GM21528 (cell line): ENCODE measurements at regions not wholly inside any gene's neighbourhood (a gene's known extent, or its start where the extent isn't known, plus 50 kb on each side); places are given as distances from the start of the nearest gene placed in this dataset.
"Not testable (repeated sequence)": the region's sequence is repeated elsewhere in the genome, so short reads cannot be mapped to it uniquely, and the experiment has no call there.

Experiments
- ATAC-seq: cut with Tn5 transposase; IDR thresholded peaks from one replicate; pipeline ENCODE4 v1.9.1; 2021; ENCODE audit warnings: mild to moderate bottlenecking, moderate library complexity; ENCODE audit not compliant: unreplicated experiment, low FRiP score

- no peak for ATAC-seq
These were observed 106.5 kb upstream of the EGFLAM start for GRCh38 chr5:38151878-38152277.

DNA sequence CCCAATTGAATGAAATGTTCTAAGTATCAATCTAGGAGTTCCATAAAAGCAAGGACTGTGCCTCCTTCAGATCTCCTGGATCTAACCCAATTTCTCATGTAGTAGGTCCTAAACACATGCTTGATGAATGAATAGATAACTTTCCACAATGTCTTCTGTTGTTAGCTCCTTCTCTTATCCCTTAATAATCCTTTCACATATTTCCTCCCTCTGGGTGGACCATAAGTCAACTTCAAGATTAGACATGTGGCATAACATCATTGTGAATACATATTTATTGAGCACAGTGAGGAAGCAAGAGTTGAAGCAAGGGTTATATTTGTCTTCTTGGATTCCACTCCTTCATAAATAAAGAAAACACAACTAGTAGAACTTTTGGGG, 108.6 kb upstream of the EGFLAM start:
- no peak for ATAC-seq

DNA sequence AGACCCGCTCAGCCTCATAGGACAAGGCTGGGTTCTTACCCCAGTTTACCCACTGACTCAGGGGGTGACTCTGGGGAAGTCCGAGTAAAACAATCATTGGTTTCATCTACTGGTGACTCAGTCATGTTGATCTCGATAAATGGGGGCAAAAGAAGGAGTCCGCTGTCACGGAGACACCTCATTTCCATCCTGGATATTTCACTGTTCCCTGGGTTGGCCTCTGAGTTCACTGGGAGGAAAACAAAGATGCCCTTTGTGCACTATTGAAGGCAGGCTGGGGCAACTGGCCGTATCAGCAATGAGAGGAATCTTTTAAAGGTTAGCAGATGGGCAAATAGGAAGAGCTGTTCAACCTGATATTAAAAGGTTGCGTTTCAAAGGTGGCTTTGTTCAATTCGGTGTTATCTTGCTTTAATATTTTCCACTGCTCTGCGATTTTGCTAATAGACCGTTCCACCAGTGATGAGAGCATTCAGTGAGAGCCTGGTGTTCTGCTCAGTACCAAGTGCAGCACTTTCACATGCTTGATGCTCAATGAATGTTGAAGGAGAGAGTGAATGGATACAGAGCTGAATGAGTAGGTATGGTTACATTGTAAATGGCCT, 110.2 kb upstream of the EGFLAM start:
- ATAC-seq, result no peak

GRCh38 chr5:38143384-38143783, 115.0 kb upstream of the EGFLAM start:
- ATAC-seq, result no peak

GRCh38 chr5:38141665-38142064, 116.7 kb upstream of the EGFLAM start:
- ATAC-seq, result no peak

DNA sequence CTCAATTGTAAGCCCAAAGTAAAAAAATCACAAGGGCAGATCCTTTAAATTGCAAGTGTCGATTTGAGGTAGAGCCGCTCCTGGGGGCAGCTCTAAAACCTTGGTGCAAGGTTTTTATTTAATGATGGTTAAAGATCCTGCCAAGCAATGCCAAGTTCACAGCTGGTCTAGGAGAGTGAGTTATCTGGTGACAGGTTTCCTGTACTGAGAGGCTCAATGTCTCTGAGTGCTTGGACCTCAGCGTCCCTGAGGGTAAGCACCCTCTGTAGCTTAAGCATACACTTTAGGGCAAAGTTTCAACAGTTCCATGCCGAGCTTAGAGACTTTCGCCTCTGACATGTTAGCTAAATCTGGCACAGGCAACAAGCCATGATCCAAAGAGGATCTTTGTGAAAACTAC, 119.8 kb upstream of the EGFLAM start:
- no peak for ATAC-seq

- no peak for ATAC-seq
These were observed 122.8 kb upstream of the EGFLAM start for GRCh38 chr5:38135486-38136039.

- ATAC-seq, result no peak
These were observed 123.5 kb upstream of the EGFLAM start for GRCh38 chr5:38134810-38135209.

DNA sequence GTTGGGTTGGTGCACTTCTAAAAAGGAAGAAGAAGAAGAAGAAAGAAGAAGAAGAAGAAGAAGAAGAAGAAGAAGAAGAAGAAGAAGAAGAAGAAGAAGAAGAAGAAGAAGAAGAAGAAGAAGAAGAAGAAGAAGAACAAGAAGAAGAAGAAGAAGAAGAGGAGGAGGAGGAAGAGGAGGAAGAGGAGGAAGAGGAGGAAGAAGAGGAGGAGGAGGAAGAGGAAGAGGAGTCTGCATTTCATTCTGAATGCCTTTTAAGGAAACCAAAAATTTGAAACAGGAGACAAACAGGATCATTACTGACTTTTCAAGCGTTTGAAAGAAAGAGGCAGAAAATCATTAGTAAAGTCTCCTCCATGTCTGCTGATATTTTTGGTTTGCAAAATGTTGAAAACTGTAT, 124.1 kb upstream of the EGFLAM start:
- ATAC-seq, result not testable (repeated sequence)

DNA sequence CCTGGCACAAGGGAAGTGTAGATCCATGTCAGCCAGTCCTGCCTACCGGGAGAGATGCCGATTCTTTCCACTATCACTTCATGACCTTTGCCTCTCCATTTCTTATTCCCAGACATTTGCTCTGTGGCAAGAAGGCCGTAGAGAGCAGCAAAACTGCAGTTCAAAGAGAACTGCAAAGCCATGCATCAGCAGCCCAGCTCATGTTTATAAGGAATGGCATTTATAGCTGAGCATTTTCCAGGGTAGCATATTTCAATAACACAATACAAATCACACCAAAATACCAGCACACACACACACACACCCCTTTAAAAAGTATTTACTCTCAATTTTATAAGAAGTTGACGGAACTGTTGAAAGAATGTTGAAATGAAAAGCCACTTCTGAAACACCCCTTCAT, 126.7 kb upstream of the EGFLAM start:
- no peak for ATAC-seq

DNA sequence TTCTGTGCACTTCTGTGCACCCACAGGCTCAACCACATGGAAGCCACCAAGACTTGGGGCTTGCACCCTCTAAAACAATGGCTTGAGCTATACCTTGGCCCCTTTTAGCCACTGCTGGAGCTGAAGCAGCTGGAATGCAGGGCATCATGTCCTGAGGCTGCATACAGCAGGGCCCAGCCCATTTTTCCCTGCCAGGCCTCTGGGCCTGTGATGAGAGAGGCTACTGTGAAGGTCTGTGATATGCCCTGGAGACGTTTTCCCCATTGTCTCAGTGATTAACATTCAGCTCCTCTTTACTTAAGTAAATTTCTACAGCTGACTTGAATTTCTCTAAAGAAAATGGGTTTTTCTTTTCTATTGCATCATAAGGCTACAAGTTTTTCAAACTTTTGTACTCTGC, 134.0 kb upstream of the EGFLAM start:
- no peak for ATAC-seq

DNA sequence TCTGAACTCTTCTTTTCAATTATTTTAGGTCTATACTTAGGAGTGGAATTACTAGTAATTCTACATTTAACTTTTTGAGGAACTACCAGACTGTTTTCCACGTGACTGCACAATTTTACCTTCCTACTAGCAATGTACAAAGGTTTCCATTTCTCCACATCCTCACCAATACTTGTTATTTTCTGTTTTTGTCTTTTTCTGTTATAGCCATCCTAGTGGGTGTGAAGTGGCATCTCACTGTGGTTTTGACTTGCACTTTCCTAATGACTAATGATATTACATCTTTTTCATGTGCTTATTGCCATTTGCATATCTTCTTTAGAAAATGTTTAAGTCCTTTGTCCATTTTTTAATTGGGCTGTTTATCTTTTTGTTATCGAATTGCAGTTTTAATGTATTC, 136.9 kb upstream of the EGFLAM start:
- no peak for ATAC-seq

GRCh38 chr5:38119836-38120235, 138.5 kb upstream of the EGFLAM start:
- ATAC-seq, result no peak

- no peak for ATAC-seq
These were observed 140.4 kb upstream of the EGFLAM start for GRCh38 chr5:38117784-38118479.

GRCh38 chr5:38115318-38115827, 143.0 kb upstream of the EGFLAM start:
- ATAC-seq, result no peak

GRCh38 chr5:38113880-38114279, 144.5 kb upstream of the EGFLAM start:
- ATAC-seq, result no peak

DNA sequence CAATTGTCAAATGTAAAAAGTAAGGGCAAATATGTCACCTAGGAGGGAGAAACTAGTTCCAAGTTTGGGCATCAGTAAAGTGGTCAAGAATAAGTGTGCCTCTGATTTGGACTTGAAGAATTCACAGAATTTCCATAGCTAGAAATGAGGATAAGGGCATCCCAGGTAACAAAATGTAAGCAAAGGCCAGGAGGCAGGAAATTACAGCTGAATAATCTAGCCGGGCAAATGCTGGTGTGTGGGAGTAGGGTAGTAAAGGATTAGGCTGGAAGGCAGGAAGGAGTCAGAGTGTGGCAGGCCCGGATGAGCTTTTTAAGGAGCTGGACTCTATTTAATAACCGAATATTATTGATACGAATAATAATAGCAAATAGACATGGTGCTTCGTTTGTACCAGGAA, 144.9 kb upstream of the EGFLAM start:
- no peak for ATAC-seq

DNA sequence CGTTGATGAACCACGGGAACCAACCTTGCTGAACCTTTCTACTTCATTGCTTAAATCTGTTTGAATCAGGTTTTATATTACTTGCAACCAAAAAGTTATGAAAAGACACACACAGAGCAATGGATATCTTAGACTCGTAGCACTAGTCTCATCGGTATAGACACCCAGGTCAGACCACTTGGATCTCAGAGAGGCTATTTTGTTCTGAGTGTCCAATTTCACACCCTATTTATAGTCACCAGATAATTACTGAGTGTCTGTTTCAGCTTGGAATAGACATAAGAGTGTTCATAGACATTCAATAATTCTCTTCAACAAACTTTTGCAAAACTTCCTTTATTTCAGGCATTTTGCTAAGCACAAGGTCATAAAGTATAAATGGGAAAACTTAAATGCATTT, 145.4 kb upstream of the EGFLAM start:
- no peak for ATAC-seq

DNA sequence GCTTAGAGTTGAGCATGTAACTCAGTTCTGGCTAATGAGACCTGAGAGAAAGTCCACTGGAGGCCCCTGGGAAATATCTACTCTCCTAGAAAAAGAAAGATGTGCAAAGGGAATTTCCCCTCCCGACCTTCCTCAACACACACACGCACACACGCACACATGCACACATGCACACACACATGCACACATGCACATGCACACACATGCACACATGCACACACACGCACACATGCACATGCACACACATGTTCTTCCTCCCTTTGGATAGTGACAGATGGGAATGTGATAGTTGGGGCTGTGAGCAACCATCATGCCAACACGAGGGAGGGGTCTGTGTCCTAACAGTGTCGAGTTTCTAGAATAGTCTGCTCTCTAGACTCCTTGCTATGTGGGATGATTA, 148.2 kb upstream of the EGFLAM start:
- ATAC-seq, result no peak

DNA sequence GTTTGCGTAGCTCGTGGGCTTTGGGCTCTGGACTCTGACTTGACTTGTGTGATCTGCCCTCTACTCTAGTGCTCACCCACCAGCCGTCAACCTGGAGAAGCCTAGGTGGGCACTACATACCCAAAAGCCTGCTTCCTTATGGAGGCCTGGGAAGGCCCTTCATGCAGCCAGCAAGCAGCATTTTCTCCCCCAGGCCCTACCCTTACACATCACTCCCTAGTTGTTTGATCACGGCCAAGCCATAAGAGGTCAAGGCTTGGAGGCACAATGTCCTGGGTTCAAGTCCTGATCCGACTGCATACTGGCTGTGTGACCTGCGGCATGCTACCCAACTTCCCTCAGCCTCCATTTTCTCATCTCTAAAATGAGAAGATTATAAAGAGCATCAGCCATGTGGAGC, 151.3 kb upstream of the EGFLAM start:
- ATAC-seq, result no peak

DNA sequence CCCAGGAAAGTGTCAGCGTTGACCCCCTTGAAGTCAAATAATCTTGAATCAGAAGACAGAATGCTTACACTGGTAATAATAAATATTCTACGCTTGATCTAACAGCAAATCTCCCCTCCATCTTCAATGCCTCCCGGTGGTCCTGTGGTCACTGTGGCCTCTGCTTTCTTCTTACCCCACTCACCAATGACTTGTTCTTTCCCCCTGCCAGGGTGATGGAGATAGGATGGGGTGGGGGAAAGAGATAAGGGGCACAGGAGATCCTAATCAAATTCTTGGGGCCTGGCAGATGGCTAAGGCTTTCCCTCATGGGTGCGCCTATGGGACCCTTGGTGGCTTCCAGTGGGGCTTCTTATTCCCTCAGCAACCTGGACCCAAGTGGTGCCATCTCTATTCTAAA, 152.6 kb upstream of the EGFLAM start:
- no peak for ATAC-seq

DNA sequence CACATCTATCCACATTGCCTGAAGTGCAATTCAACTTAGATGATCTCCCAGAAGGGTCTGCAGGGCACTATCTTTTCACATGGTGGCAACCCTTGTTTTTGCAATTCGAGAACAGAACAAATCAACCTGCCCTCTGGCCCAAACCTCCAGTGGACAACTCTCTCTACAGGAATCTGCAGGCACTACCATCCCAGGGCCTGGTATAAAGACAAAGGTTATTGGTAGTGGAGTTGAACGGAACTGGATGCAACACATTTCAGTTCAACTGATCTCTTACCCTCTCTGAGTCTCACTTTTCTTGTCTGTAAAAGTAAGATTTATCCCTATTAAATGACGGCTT, 153.2 kb upstream of the EGFLAM start:
- no peak for ATAC-seq
